PC-9 (cell line): ENCODE measurements at regions not wholly inside any gene's neighbourhood (a gene's known extent, or its start where the extent isn't known, plus 50 kb on each side); places are given as distances from the start of the nearest gene placed in this dataset.
A peak's percentile ranks its signal among the peaks of the same experiment; 100 is the strongest.

ENCODE experiments used
- BruUV-seq: library from RNA; stranded (reverse); fragments of 400-500 nt; replicated peaks from 2 replicates; lab custom pipeline; 2021; lab: Mats Ljungman, UMichigan
- CTCF ChIA-PET: fragments of 300-600 bp; sonication (Branson Sonifier 250); formaldehyde crosslinking; loops from one replicate; lab custom pipeline; 2022; ENCODE audit warnings: antibody characterized with exemption; lab: Charles Lee
- POLR2A ChIA-PET: fragments of 300-600 bp; sonication (Branson Sonifier 250); formaldehyde crosslinking; loops from one replicate; lab custom pipeline; 2022; ENCODE audit warnings: antibody characterized with exemption; ENCODE audit not compliant: unreplicated experiment; lab: Charles Lee
- DNase-seq, 2 experiments: peaks; one replicate each; pipeline versions ENCODE4 v3.0.0 to v3.0.0-alpha.2; 2015 to 2022; ENCODE audit warnings: mixed read lengths in 1 of 2
- H2AFZ ChIP-seq: fragments of 200-600 bp; sonication (generic); 2 replicates; pipeline ENCODE4 v1.8.1; 2017; ENCODE audit warnings: antibody characterized with exemption
- H3F3A ChIP-seq: fragments of 200-600 bp; sonication (generic); 2 replicates; pipeline ENCODE4 v1.8.1; 2017; ENCODE audit warnings: antibody characterized with exemption, mild to moderate bottlenecking, low read depth; ENCODE audit not compliant: insufficient read depth
- H3K27ac ChIP-seq: fragments of 200-600 bp; sonication (generic); 2 replicates; pipeline ENCODE4 v1.6.1; 2016; ENCODE audit warnings: mixed run types
- H3K27me3 ChIP-seq: fragments of 200-600 bp; sonication (generic); 2 replicates; pipeline ENCODE4 v1.6.1; 2016; ENCODE audit warnings: low read depth, mixed run types; ENCODE audit not compliant: insufficient read depth
- H3K36me3 ChIP-seq: fragments of 200-600 bp; sonication (generic); 2 replicates; pipeline ENCODE4 v1.6.1; 2016; ENCODE audit warnings: low read depth, mixed run types
- H3K4me1 ChIP-seq: fragments of 200-600 bp; sonication (generic); replicated peaks from 2 replicates; pipeline ENCODE4 v1.6.1; 2016; ENCODE audit warnings: mixed run types; ENCODE audit not compliant: insufficient read depth
- H3K4me2 ChIP-seq: fragments of 200-600 bp; sonication (generic); 2 replicates; pipeline ENCODE4 v1.6.1; 2017; ENCODE audit warnings: mixed run types
- H3K4me3 ChIP-seq: fragments of 200-600 bp; sonication (generic); 2 replicates; pipeline ENCODE4 v1.6.1; 2016; ENCODE audit warnings: mixed run types
- H3K79me2 ChIP-seq: fragments of 200-600 bp; sonication (generic); 2 replicates; pipeline ENCODE4 v1.6.1; 2017; ENCODE audit warnings: low read depth, mixed run types
- H3K9me2 ChIP-seq: fragments of 200-600 bp; sonication (generic); 2 replicates; pipeline ENCODE4 v1.8.1; 2017; ENCODE audit warnings: mild to moderate bottlenecking; ENCODE audit not compliant: insufficient read depth
- H3K9me3 ChIP-seq: fragments of 200-600 bp; sonication (generic); 2 replicates; pipeline ENCODE4 v1.8.1; 2016; ENCODE audit warnings: low read depth; ENCODE audit not compliant: insufficient read depth
- H4K20me1 ChIP-seq: fragments of 200-600 bp; sonication (generic); 2 replicates; pipeline ENCODE4 v1.8.1; 2017; ENCODE audit not compliant: insufficient read depth
- CTCF ChIP-seq: fragments of 200-600 bp; sonication (generic); conservative IDR thresholded peaks from 2 replicates; pipeline ENCODE4 v1.6.1; 2017; ENCODE audit warnings: mixed run types, antibody characterized with exemption, mild to moderate bottlenecking, moderate library complexity
- EZH2 ChIP-seq: fragments of 200-600 bp; sonication (generic); IDR thresholded peaks from 2 replicates; pipeline ENCODE4 v1.8.0; 2017; ENCODE audit warnings: antibody characterized with exemption, low read depth
- intact Hi-C: fragments of 100-400 bp; cut with micrococcal nuclease; formaldehyde crosslinking; loops from one replicate; pipeline ENCODE4 v1.10.0; 2022; ENCODE audit not compliant: unreplicated experiment

DNA sequence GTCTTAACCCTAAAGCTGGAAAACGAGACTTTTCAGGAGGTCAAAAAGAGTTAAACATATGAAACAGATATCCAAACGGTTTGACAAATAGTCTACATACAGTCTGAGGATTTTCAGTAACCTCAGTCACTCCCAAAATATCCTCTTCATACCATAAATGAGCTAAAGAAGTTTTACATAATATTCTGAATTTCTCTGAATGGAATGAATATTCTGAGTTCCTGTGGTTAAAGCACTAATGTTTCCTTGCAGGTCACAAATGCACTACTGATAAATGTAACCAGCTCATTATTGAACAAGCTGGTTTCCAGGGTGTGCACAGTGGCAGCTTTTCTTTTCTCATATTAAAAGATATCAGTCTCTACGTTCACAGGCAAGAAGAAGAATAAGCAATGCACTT is 137.4 kb upstream of the POU1F1 start:
- no TSS peak for BruUV-seq
- intact Hi-C loops = no loop called here
- Histone ChIP-seq H2AFZ (peak overlapping the region; percentile 24; the same call in 1 of the 2 replicates), H3K4me2 (no peak overlapping the region), H3K27ac (no peak overlapping the region), H3F3A (no peaks in the 10 kb centered on the region), H3K27me3 (no peaks in the 10 kb centered on the region), H3K4me3 (no peak overlapping the region), H3K36me3 (no peaks in the 10 kb centered on the region), H3K9me2 (no peaks in the 10 kb centered on the region), H3K79me2 (no peaks in the 10 kb centered on the region), H4K20me1 (no peaks in the 10 kb centered on the region), H3K4me1 (no peaks in the 10 kb centered on the region), H3K9me3 (peaks cover 3% of the 10 kb centered on the region; the same call in 1 of the 2 replicates)
- no peak for TF ChIP-seq CTCF
- no peak for TF ChIP-seq EZH2
- DNase-seq = no peak
- CTCF ChIA-PET = no interaction called here
- POLR2A ChIA-PET = no interaction called here

- Histone ChIP-seq H3K4me1 (no peaks in the 10 kb centered on the region), H4K20me1 (no peaks in the 10 kb centered on the region), H3K4me2 (no peak overlapping the region), H3K36me3 (no peaks in the 10 kb centered on the region), H2AFZ (no peak overlapping the region), H3K9me2 (no peaks in the 10 kb centered on the region), H3F3A (no peaks in the 10 kb centered on the region), H3K79me2 (no peaks in the 10 kb centered on the region), H3K4me3 (no peak overlapping the region), H3K27me3 (no peaks in the 10 kb centered on the region), H3K27ac (no peak overlapping the region), H3K9me3 (peaks cover 3% of the 10 kb centered on the region; the same call in 1 of the 2 replicates)
- ChIA-PET CTCF (no interaction called here), POLR2A (no interaction called here)
- TF ChIP-seq EZH2 (no peak), CTCF (no peak)
- intact Hi-C loops = no loop called here
- no TSS peak for BruUV-seq
- DNase-seq = no peak
Observed at GRCh38 chr3:87410110-87410509, 133.7 kb upstream of the POU1F1 start.

DNA sequence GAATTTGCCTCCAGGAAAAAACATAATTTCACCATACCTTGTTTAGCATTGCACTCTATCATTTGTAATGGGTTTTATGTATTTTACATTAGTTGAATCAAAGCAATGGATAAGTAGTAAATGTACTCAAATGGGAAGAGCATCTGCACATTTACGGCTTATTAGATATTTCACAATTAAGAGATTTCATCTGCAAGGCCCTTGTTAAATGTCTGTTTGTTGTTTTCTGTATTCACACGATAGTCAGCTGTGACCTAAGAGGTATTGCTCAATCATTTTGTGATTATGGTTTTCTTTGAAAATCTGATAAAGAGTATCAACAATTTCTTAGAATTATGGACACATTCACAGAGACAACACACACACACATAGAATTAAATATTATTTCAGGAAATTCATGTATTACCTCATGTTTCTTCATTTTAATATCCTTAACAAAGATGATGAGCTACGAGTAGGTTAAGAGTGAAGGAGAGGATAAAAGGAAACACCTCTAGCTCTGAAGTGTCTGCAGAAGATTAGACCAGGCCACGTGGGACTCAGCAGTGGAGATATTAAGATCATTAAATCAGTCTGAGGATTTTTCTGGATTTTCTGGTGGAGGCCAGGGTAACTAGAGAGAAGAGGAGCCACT is 121.9 kb upstream of the POU1F1 start:
- no peak for TF ChIP-seq CTCF
- TF ChIP-seq EZH2 = no peak
- CTCF ChIA-PET = no interaction called here
- no peak overlapping the region for H2AFZ ChIP-seq
- no peak for DNase-seq
- H3K4me2 ChIP-seq = no peak overlapping the region
- H4K20me1 ChIP-seq = no peaks in the 10 kb centered on the region
- no peaks in the 10 kb centered on the region for H3K9me2 ChIP-seq
- H3K27me3 ChIP-seq = no peaks in the 10 kb centered on the region
- no peaks in the 10 kb centered on the region for H3K36me3 ChIP-seq
- POLR2A ChIA-PET = no interaction called here
- H3K27ac ChIP-seq = no peak overlapping the region
- no peak overlapping the region for H3K4me3 ChIP-seq
- no peaks in the 10 kb centered on the region for H3K9me3 ChIP-seq
- no peaks in the 10 kb centered on the region for H3F3A ChIP-seq
- H3K4me1 ChIP-seq = no peaks in the 10 kb centered on the region
- no TSS peak for BruUV-seq
- no peaks in the 10 kb centered on the region for H3K79me2 ChIP-seq
- intact Hi-C loops = no loop called here
